ENCODE measurements at regions not wholly inside any gene's neighbourhood (a gene's known extent, or its start where the extent isn't known, plus 50 kb on each side); places are given as distances from the start of the nearest gene placed in this dataset.

DNA sequence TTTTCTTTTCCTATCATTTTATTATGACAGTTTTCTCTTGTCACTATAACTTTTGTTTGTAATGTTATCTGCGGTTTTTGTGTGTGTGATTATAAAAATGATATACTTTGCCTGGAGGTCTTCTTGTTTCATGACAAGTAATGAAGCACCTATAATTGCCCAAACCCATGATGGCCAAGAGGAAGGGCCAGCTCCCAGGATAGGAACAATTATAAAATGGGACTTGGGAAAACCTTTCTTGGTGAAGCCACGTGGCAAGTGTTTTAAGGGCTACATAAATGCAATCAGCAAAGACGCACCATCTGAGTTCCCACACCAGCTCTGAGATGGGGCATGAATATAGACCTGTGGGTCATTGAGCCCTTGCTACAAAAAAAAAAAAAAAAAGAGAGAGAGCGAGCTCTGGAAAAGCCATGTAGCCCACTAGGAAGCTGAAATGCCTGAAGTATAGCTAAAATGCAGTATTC is 462.6 kb upstream of the RUNX1 start:
- Histone ChIP-seq H3K9me3 (replicated peaks) (no peaks in the 10 kb centered on the region), H3K4me1 (no peaks in the 10 kb centered on the region), H3K27ac (replicated peaks) (no peak overlapping the region), H3K4me3 (no peak overlapping the region), H3K27me3 (ENCODE audit: low read depth) (peaks cover 52% of the 10 kb centered on the region), H3K36me3 (no peaks in the 10 kb centered on the region)
- intact Hi-C loops (cut with micrococcal nuclease): no loop called here
- TF ChIP-seq, protein P1, sequence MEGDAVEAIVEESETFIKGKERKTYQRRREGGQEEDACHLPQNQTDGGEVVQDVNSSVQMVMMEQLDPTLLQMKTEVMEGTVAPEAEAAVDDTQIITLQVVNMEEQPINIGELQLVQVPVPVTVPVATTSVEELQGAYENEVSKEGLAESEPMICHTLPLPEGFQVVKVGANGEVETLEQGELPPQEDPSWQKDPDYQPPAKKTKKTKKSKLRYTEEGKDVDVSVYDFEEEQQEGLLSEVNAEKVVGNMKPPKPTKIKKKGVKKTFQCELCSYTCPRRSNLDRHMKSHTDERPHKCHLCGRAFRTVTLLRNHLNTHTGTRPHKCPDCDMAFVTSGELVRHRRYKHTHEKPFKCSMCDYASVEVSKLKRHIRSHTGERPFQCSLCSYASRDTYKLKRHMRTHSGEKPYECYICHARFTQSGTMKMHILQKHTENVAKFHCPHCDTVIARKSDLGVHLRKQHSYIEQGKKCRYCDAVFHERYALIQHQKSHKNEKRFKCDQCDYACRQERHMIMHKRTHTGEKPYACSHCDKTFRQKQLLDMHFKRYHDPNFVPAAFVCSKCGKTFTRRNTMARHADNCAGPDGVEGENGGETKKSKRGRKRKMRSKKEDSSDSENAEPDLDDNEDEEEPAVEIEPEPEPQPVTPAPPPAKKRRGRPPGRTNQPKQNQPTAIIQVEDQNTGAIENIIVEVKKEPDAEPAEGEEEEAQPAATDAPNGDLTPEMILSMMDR (IDR thresholded peaks at IDR 0.05; ENCODE audit: borderline replicate concordance): no peak
- no peak for DNase-seq

DNA sequence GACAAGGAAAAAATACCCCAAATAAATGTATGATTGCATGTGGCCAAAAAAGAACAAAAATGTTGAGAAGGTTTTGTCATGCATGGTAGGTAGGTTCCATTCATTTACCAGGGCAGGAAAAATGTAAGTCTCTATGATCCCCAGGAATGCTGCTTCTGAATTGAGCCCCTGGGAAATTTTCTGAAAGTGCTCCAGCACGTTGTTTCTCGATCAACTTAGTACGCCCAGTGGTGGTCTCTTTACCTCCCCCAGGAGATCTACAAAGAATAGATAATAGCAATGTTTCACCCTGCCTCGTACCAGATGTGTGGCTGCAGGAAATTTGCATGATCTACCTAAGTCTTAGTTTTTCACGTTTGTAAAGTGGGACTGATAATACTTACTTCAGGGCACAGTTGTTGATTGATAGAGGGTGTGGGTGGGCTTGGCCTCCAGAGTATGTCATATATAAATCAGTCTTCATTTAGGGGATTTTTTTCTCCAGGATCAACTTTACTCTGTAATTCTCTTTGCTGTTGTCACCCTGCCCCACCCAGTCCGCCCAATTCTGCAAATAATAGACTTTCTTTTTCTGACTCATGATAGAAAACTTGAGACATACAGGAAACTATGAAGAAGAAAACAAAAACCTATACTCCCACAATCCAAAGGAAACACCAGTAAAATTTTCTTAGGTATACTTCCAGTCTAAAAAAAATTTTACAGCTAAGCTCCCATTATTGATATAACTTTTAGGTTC is 462.0 kb upstream of the RUNX1 start:
- intact Hi-C loops (cut with micrococcal nuclease): no loop called here
- Histone ChIP-seq H3K36me3 (no peaks in the 10 kb centered on the region), H3K27ac (replicated peaks) (no peak overlapping the region), H3K9me3 (replicated peaks) (no peaks in the 10 kb centered on the region), H3K4me3 (no peak overlapping the region), H3K27me3 (ENCODE audit: low read depth) (peaks cover 55% of the 10 kb centered on the region), H3K4me1 (no peaks in the 10 kb centered on the region)
- TF ChIP-seq, protein P1 (IDR thresholded peaks at IDR 0.05; ENCODE audit: borderline replicate concordance): no peak
- DNase-seq: no peak

GRCh38 chr21:35510294-35510693 is 461.2 kb upstream of the RUNX1 start:
- TF ChIP-seq, protein P1 (IDR thresholded peaks at IDR 0.05; ENCODE audit: borderline replicate concordance): no peak
- Histone ChIP-seq H3K27me3 (ENCODE audit: low read depth) (peaks cover 61% of the 10 kb centered on the region), H3K36me3 (no peaks in the 10 kb centered on the region), H3K4me1 (no peaks in the 10 kb centered on the region), H3K9me3 (replicated peaks) (no peaks in the 10 kb centered on the region), H3K4me3 (no peak overlapping the region), H3K27ac (replicated peaks) (no peak overlapping the region)
- intact Hi-C loops (cut with micrococcal nuclease): no loop called here
- no peak for DNase-seq

DNA sequence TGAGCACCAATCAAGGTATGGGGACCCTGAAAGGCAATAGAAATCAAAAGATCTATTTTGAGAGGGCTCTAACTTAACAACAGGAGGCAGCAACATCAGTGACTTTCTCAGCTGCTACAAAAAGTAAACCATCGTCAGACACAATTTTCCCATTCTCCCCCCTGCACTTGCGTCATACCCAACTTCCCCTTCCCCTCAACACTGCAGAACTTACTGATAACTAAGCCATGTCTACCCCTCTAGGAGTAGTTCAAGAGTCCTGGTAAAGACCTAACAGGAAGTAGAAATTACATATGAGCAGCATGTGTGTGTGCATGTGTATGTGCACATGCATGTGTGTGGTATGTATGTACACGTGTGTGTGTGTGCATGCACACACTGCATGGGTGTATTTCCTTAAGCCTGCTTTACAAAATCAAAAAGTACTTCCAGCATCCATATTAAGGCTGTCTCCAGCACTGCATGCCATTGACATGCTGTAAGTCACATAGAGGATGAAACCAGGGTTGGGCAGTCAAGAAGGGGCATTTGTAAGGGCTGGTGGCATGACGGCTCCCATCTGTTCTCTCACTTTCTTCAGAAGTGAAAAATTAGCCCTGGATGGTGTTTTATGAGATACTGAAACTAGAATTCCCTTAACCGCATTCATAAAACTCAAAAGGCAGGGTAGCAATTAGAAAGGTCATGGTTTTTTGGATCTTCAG is 460.1 kb upstream of the RUNX1 start:
- no peak overlapping the region for H3K27ac ChIP-seq (replicated peaks)
- no peaks in the 10 kb centered on the region for H3K4me1 ChIP-seq
- H3K36me3 ChIP-seq: no peaks in the 10 kb centered on the region
- peaks cover 72% of the 10 kb centered on the region for H3K27me3 ChIP-seq (ENCODE audit: low read depth)
- intact Hi-C loops (cut with micrococcal nuclease): no loop called here
- H3K9me3 ChIP-seq (replicated peaks): no peaks in the 10 kb centered on the region
- TF ChIP-seq, protein P1 (IDR thresholded peaks at IDR 0.05; ENCODE audit: borderline replicate concordance): no peak
- no peak for DNase-seq
- no peak overlapping the region for H3K4me3 ChIP-seq

DNA sequence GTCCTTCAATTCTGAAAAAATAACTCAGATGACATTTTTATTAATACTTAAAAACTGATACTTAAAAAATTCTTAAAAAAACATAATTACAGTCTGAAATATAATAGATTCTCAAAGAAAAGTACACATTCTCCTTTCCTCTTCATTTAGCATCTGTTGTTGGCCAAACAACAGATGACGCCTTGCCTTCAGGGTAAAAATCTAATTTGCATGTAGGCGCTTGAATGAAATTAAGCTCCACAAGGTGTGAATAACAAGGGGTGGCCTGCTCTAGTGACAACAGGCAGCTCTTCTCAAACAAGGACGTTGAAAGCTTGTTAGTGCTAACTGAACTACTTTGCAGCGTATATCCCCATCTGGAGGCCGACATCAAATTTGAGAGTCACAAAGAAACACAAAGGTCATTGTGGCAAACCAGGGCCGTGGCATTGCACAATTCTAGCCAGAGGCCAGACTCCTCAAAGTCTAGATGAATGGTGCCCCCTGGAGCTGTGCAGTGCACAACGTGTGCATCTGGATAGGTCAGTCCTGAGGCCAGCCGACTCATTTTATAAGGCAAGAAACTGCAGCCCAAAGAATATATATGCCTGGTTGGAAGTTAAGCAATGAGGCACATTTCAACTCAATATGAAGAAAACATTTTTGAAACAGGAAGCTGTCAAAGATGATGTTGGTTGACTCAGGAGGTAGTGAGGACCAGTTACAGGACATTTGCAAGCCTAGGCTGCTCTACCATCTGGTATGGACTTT is 459.2 kb upstream of the RUNX1 start:
- no peaks in the 10 kb centered on the region for H3K36me3 ChIP-seq
- H3K27ac ChIP-seq (replicated peaks): no peak overlapping the region
- H3K27me3 ChIP-seq (ENCODE audit: low read depth): peaks cover 79% of the 10 kb centered on the region
- H3K4me1 ChIP-seq: no peaks in the 10 kb centered on the region
- H3K9me3 ChIP-seq (replicated peaks): no peaks in the 10 kb centered on the region
- DNase-seq: peak; percentile 60
- TF ChIP-seq, protein P1 (IDR thresholded peaks at IDR 0.05; ENCODE audit: borderline replicate concordance): peak; percentile 37
- intact Hi-C loops (cut with micrococcal nuclease): no loop called here
- no peak overlapping the region for H3K4me3 ChIP-seq

Data from left ventricle myocardium inferior (tissue), 1 donor.